ENCODE measurements at regions not wholly inside any gene's neighbourhood (a gene's known extent, or its start where the extent isn't known, plus 50 kb on each side); places are given as distances from the start of the nearest gene placed in this dataset.

DNA sequence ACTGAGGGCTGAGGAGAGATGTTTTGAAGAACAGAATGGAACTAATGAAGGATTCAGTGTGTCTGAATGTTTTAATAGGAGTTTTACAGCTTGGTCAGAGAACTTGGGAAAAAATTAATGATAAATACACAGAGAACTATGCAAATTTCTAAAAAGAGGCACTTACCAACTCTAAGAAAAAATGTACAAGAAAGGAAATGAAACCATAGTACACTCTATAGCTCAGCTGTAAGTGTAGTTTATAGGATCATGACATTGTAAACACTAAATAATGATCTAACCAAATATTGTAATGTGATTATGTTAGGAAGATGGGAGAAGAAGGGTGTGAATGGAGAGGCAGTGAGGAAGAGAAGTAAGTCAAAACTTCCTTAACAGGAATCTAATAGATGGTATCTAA lies 205.2 kb downstream of the SEC61B start:
- Histone ChIP-seq H3K27me3 (no peaks in the 10 kb centered on the region), H3K4me1 (no peaks in the 10 kb centered on the region), H3K27ac (no peak overlapping the region), H3K9me3 (peaks cover 0 to 4% (median 0%) of the 10 kb centered on the region in 3 donors), H3K36me3 (no peaks in the 10 kb centered on the region), H3K4me3 (no peak overlapping the region)
- TF ChIP-seq POLR2AphosphoS5 (IDR thresholded peaks at IDR 0.05), result no peak
- no peak for TF ChIP-seq CTCF (IDR thresholded peaks at IDR 0.05)
- no peak for TF ChIP-seq EP300 (IDR thresholded peaks at IDR 0.05)
- no peak for TF ChIP-seq POLR2A (IDR thresholded peaks at IDR 0.05)
- no peak for ATAC-seq

GRCh38 chr9:99430301-99430700 lies 208.2 kb downstream of the SEC61B start:
- H3K36me3 ChIP-seq, result no peaks in the 10 kb centered on the region
- H3K27me3 ChIP-seq, result no peaks in the 10 kb centered on the region
- TF ChIP-seq POLR2AphosphoS5 (IDR thresholded peaks at IDR 0.05), result no peak
- no peak for TF ChIP-seq EP300 (IDR thresholded peaks at IDR 0.05)
- no peak for TF ChIP-seq CTCF (IDR thresholded peaks at IDR 0.05)
- TF ChIP-seq POLR2A (IDR thresholded peaks at IDR 0.05), result no peak
- no peak overlapping the region for H3K4me3 ChIP-seq
- no peak overlapping the region for H3K27ac ChIP-seq
- H3K9me3 ChIP-seq, result peaks cover 0 to 4% (median 0%) of the 10 kb centered on the region in 3 donors
- H3K4me1 ChIP-seq, result no peaks in the 10 kb centered on the region
- WGBS, 2 donors (ENCODE audit: low coverage in 1 of 2), result 90 to 100% methylated on average over 2 of the region's 2 CpGs
- no peak for ATAC-seq

GRCh38 chr9:99431103-99431502 lies 209.0 kb downstream of the SEC61B start:
- TF ChIP-seq EP300 (IDR thresholded peaks at IDR 0.05), result no peak
- no peak for TF ChIP-seq POLR2A (IDR thresholded peaks at IDR 0.05)
- TF ChIP-seq POLR2AphosphoS5 (IDR thresholded peaks at IDR 0.05), result no peak
- TF ChIP-seq CTCF (IDR thresholded peaks at IDR 0.05), result no peak
- ATAC-seq, result no peak
- no peaks in the 10 kb centered on the region for H3K27me3 ChIP-seq
- WGBS, 2 donors (ENCODE audit: low coverage in 1 of 2), result 40 to 50% methylated on average over 1 of the region's 1 CpG
- no peaks in the 10 kb centered on the region for H3K4me1 ChIP-seq
- H3K4me3 ChIP-seq, result no peak overlapping the region
- H3K36me3 ChIP-seq, result no peaks in the 10 kb centered on the region
- H3K9me3 ChIP-seq, result peaks cover 0 to 4% (median 0%) of the 10 kb centered on the region in 3 donors
- no peak overlapping the region for H3K27ac ChIP-seq

DNA sequence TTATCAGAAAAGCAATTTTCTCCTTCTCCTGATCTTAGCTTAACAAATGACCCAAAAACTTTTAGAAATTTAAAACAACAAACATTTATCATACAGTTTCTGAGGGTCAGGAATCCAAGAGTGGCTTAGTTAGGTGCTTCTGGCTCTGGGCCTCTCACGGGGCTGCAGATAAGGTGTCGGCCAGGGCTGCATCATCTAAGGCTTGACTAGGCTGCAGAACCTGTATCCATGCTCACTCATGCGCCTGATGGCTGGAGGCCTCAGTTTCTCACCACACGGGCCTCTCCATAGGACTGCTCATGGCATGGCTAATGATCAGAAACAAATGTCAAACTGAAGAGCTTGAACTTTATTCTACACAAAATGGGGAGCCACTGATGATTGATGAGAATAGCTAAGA lies 210.0 kb downstream of the SEC61B start:
- 73 to 87% methylated on average over 4 of the region's 4 CpGs for WGBS, 2 donors (ENCODE audit: low coverage in 1 of 2)
- H3K9me3 ChIP-seq, result peaks cover 0 to 4% (median 0%) of the 10 kb centered on the region in 3 donors
- H3K36me3 ChIP-seq, result no peaks in the 10 kb centered on the region
- TF ChIP-seq POLR2A (IDR thresholded peaks at IDR 0.05) (no peak), POLR2AphosphoS5 (IDR thresholded peaks at IDR 0.05) (no peak), CTCF (IDR thresholded peaks at IDR 0.05) (no peak), EP300 (IDR thresholded peaks at IDR 0.05) (no peak)
- no peak overlapping the region for H3K4me3 ChIP-seq
- no peak overlapping the region for H3K27ac ChIP-seq
- H3K27me3 ChIP-seq, result no peaks in the 10 kb centered on the region
- ATAC-seq, result no peak
- no peaks in the 10 kb centered on the region for H3K4me1 ChIP-seq

DNA sequence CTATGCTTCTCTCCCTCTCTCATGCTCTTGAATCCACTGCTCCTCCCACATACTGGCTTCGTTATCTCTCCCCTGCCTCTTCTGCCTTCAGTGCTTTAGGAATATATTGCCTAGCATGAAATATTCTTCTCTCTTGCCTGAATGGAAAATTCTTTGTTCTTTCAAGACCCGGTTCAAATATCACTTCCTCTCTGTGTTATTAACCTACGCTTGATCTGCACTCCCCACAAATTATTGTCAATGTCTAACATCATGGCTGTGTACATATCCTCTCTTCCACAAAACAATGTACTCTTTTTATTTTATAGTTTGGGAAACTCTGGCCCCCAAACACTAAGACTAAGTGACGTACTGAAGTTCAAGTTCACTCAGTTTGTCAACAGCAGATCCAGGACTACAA lies 211.0 kb downstream of the SEC61B start:
- H3K27me3 ChIP-seq, result no peaks in the 10 kb centered on the region
- WGBS, 2 donors (ENCODE audit: low coverage in 1 of 2), result 63 to 79% methylated on average over 3 to 4 of the region's 4 CpGs
- H3K27ac ChIP-seq, result no peak overlapping the region

More for the DNA sequence above, 211.0 kb downstream of the SEC61B start:
- no peaks in the 10 kb centered on the region for H3K4me1 ChIP-seq
- no peak for TF ChIP-seq CTCF (IDR thresholded peaks at IDR 0.05)
- TF ChIP-seq POLR2AphosphoS5 (IDR thresholded peaks at IDR 0.05), result no peak
- no peak for TF ChIP-seq EP300 (IDR thresholded peaks at IDR 0.05)
- TF ChIP-seq POLR2A (IDR thresholded peaks at IDR 0.05), result no peak
- H3K4me3 ChIP-seq, result no peak overlapping the region
- ATAC-seq, result no peak
- peaks cover 0 to 4% (median 0%) of the 10 kb centered on the region in 3 donors for H3K9me3 ChIP-seq
- H3K36me3 ChIP-seq, result no peaks in the 10 kb centered on the region
